ENCODE measurements at regions not wholly inside any gene's neighbourhood (a gene's known extent, or its start where the extent isn't known, plus 50 kb on each side); places are given as distances from the start of the nearest gene placed in this dataset.

DNA sequence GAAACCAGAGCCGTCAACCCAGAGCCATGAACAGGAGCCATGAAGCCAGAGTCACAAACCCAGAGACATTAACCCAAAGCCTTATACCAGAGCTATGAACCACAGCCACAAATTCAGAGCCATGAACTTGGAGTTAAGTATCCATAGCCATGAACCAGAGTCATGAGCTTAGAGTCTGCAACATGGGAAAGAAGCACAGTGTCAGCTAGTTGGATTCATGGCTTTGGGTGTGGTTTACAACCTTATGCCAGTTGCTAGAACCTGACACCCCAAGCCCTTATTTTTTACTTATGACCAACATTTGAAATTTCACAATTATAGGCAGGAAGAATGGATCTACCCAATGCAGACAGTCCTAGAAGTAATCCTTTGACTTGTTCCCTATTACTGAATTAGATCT lies 128.9 kb upstream of the FAM78B start:
- TF ChIP-seq, protein P1, sequence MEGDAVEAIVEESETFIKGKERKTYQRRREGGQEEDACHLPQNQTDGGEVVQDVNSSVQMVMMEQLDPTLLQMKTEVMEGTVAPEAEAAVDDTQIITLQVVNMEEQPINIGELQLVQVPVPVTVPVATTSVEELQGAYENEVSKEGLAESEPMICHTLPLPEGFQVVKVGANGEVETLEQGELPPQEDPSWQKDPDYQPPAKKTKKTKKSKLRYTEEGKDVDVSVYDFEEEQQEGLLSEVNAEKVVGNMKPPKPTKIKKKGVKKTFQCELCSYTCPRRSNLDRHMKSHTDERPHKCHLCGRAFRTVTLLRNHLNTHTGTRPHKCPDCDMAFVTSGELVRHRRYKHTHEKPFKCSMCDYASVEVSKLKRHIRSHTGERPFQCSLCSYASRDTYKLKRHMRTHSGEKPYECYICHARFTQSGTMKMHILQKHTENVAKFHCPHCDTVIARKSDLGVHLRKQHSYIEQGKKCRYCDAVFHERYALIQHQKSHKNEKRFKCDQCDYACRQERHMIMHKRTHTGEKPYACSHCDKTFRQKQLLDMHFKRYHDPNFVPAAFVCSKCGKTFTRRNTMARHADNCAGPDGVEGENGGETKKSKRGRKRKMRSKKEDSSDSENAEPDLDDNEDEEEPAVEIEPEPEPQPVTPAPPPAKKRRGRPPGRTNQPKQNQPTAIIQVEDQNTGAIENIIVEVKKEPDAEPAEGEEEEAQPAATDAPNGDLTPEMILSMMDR (IDR thresholded peaks at IDR 0.05 in 8 of 11, conservative IDR thresholded peaks at IDR 0.05 in 3 of 11) = no peak
- TF ChIP-seq POLR2A (IDR thresholded peaks at IDR 0.05) = no peak
